ENCODE measurements at regions not wholly inside any gene's neighbourhood (a gene's known extent, or its start where the extent isn't known, plus 50 kb on each side); places are given as distances from the start of the nearest gene placed in this dataset.
"Not testable (repeated sequence)": the region's sequence is repeated elsewhere in the genome, so short reads cannot be mapped to it uniquely, and the experiment has no call there.

DNA sequence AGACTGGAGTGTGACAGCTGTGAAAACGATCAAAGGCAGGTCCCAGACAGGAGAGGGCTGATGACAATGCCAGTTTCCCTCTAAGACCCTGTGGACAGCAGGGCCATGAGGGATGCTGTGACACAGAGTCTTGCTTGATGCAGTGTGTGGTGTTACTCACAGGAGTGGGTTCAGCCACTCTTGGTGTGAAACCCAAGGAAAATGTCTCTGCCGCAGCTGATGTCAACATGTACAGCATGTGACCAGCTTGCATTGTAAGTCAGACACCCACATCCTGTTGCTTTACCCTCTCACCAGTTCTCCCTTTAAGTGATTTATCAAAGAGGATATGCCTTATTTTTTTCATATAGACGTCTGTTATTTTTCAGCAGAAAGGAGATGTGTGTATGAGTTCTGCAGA, 268.6 kb downstream of the BTG1 start:
- TF ChIP-seq, protein P1, sequence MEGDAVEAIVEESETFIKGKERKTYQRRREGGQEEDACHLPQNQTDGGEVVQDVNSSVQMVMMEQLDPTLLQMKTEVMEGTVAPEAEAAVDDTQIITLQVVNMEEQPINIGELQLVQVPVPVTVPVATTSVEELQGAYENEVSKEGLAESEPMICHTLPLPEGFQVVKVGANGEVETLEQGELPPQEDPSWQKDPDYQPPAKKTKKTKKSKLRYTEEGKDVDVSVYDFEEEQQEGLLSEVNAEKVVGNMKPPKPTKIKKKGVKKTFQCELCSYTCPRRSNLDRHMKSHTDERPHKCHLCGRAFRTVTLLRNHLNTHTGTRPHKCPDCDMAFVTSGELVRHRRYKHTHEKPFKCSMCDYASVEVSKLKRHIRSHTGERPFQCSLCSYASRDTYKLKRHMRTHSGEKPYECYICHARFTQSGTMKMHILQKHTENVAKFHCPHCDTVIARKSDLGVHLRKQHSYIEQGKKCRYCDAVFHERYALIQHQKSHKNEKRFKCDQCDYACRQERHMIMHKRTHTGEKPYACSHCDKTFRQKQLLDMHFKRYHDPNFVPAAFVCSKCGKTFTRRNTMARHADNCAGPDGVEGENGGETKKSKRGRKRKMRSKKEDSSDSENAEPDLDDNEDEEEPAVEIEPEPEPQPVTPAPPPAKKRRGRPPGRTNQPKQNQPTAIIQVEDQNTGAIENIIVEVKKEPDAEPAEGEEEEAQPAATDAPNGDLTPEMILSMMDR (IDR thresholded peaks at IDR 0.05; ENCODE audit: control insufficient read depth, extremely low read depth, insufficient read depth): no peak
- H3K4me3 ChIP-seq (ENCODE audit: low read depth, low read length): no peak overlapping the region
- no peak for DNase-seq (ENCODE audit: low read depth)

DNA sequence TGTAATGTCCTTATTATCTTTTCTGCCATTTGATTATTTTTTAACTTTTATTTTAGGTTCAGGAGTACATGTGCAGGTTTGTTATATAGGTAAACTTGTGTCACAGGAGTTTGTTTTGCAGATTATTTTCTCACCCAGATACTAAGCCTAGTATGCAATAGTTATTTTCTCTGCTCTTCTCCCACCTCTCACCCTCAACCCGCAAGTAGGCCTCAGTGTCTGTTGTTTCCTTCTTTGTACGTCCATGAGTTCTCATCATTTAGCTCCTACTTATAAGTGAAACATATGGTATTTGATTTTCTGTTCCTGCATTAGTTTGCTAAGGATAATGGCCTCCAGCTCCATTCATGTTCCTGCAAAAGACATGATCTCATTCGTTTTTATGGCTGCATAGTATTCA, 270.0 kb downstream of the BTG1 start:
- H3K4me3 ChIP-seq (ENCODE audit: low read depth, low read length); DNase-seq (ENCODE audit: low read depth): not testable (repeated sequence)

DNA sequence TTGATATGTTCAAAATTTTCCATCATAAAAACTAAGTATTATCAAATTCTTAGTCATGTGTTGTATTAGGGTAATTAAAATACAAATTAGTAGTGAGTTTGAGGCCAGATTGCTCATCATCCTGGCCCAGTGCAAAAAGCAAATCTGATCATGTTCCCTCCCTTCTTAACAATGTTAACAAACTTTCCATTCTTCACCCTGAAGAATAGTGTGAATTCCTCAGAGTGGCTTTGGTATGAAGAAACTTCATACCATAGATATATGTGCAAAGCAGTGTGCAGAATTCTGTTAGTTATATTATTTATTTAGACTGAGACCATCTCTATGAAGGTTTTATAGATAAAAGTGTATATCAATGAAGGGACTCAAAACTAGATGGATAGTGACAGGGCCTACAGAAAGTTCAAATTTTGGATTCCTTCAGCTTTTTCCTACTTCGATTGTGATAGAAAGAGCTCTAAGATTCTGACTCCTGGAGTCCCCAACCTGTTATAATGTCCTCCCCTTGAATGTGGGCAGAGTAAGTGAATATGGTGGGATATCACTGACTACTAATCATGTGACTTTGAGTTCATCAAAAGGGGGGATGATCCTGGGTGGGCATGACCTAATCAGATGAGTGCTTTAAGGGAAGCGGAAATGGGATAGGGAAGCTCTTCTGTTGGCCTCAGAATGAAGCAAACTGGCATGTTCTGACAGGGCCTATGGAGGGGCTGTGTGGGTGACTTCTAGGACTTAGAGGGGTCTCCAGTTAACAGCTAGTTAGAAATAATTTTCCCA, 271.4 kb downstream of the BTG1 start:
- TF ChIP-seq, protein P1 (IDR thresholded peaks at IDR 0.05; ENCODE audit: control insufficient read depth, extremely low read depth, insufficient read depth): no peak
- H3K4me3 ChIP-seq (ENCODE audit: low read depth, low read length): no peak overlapping the region
- DNase-seq (ENCODE audit: low read depth): no peak

DNA sequence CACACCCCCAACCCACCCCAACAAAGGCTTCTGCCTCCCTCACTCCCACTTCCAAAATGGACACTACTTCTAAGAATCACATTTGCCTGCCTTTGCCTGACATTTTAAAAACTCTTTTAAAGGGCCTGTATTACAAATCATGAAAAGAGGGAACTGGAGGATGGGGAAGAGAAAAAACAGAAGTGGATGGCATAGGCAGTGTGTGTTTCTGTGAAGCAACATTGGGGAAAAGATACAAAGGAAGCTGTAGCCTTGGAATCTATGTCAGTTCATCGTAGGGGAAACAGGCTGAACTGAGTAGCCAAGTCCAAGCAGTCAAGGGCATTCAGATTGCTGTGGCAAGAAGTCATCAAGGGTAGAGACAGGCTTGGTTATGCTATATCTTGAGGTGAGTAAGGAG, 273.9 kb downstream of the BTG1 start:
- no peak overlapping the region for H3K4me3 ChIP-seq (ENCODE audit: low read depth, low read length)
- DNase-seq (ENCODE audit: low read depth): no peak
- TF ChIP-seq, protein P1 (IDR thresholded peaks at IDR 0.05; ENCODE audit: control insufficient read depth, extremely low read depth, insufficient read depth): no peak

DNA sequence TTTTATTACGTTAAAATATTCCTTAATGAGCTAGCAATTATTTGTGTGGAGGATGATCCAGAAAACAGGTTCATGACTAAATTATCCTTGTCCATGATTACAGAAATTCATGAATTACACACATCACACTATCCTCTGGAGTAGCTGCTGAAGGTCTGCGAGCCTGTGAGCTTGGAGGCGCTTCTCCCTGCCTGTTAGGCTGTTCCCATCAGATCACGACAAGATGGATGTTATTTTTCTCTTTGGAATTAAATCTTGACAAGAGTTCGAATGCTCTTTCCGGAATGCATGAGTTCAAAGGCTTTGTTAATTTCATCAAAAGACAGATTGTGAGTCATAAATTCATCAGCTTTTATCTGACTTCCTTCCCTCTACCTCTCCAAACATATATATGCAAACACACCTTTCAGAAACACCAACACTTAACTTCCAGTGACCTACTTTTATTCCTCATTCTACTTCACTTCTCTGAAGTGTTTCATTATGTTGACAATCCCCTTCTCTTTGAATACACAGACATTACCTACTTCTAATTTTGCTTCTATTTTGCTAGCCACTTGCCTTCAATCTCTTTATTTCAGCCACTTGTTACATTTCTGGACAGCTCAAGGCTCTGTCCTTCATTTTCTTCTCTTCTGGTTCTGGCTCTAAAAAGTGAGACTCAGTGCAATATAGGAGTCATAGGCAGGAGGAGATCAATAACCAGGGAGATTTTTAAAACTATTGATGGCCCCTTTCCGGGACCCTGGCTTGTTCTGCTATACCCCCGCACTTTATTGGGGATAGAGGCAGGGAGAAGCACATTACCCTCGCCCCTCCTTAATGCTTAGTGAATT, 274.6 kb downstream of the BTG1 start:
- no peak overlapping the region for H3K4me3 ChIP-seq (ENCODE audit: low read depth, low read length)
- DNase-seq (ENCODE audit: low read depth): no peak
- TF ChIP-seq, protein P1 (IDR thresholded peaks at IDR 0.05; ENCODE audit: control insufficient read depth, extremely low read depth, insufficient read depth): no peak

DNA sequence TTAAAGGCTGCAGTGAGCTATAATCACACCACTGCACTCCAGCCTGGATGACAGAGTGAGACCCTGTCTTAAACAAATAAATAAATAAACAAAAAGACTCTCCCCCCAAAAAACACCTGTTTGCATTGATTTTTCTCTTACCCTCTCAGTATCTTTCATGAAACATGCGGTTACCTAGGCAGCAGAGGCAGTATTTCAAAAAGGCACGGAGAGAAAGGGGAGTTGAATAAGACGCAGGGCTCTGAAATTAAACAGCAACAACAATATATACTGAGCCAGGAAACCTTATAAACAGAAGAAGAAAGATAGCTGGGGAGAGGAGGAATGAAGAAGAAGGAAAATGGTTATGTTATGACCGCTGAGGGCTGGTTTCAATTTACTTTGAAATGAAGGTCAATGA, 277.6 kb downstream of the BTG1 start:
- no peak overlapping the region for H3K4me3 ChIP-seq (ENCODE audit: low read depth, low read length)
- TF ChIP-seq, protein P1 (IDR thresholded peaks at IDR 0.05; ENCODE audit: control insufficient read depth, extremely low read depth, insufficient read depth): no peak
- DNase-seq (ENCODE audit: low read depth): no peak

DNA sequence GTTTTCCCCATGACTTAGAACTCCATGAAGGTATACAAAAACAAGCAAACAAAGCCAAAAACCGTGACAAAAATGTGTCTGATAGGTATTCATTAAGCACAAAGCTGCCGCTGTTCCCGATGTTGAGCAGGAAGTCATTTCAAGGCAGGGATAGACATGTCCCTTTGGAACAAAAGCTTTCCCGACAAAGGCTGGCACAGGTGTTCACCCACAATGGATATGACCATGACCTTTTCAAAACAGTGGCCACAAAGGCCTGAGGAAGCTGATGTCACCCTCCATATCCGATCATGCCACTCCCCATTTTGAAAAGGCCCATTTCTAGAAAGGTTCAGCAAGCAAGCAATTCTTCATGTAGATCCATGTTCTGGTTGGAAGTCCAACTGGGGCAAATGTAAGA, 279.1 kb downstream of the BTG1 start:
- no peak overlapping the region for H3K4me3 ChIP-seq (ENCODE audit: low read depth, low read length)
- no peak for DNase-seq (ENCODE audit: low read depth)
- TF ChIP-seq, protein P1 (IDR thresholded peaks at IDR 0.05; ENCODE audit: control insufficient read depth, extremely low read depth, insufficient read depth): no peak
